ENCODE measurements at regions not wholly inside any gene's neighbourhood (a gene's known extent, or its start where the extent isn't known, plus 50 kb on each side); places are given as distances from the start of the nearest gene placed in this dataset.

DNA sequence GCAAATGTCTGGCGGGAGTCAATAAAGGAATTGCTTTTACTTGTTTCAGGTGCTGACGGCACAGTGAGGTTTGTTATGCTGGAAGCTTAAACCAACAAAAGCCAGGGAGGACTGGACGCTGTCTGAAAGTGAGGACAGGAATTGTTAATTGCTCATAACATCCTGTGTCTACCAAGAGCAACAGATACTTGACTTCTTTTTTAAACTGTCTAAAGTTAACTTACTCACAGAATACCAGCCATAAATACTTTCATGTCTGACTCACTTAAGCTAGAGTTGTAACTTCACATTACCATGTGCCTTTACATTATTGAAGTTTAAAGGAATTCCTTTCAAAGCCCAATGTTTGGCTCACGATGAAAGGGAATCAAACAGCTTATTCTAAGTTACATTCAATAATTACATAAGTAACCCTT is 252.7 kb upstream of the SHH start:
- DNase-seq (ENCODE audit: insufficient read length, low spot score) (no peak), FAIRE-seq (no peak)
- no peak for TF ChIP-seq POLR2AphosphoS5 (IDR thresholded peaks at IDR 0.05; ENCODE audit: low read depth, low read length)

DNA sequence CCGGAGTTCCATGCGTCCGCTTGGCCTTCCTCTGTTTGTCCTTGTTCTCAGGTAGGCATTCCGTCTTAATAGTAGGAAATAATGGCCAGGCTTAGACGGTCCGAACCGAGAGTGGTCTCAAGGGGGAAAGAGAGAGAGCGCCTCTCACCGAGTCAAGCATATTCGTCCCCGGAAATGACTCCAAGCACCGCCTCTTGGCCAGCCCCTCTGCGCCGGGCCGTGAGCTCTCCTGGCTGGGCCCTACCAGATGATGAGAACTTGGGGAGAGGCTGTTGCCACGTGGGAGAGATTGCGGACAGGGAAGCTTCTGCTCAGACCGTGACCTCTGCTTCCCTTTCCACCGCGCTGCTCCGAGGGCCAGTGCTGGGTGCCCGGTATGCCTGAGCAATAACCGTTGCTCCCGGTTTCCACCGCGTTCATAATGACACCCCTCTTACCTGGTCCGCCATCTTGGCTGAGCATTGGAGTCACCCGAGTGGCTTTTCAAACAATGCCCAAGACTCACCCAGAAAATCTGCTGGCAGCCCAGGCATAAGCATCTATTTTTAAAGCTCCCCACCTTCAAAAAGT is 251.1 kb upstream of the SHH start:
- FAIRE-seq (no peak), DNase-seq (ENCODE audit: insufficient read length, low spot score) (no peak)
- no peak for TF ChIP-seq SPI1 (IDR thresholded peaks at IDR 0.05; ENCODE audit: low read depth, low read length)
- no peak for TF ChIP-seq POLR2AphosphoS5 (IDR thresholded peaks at IDR 0.05; ENCODE audit: low read depth, low read length)
- TF ChIP-seq POU2F2 (IDR thresholded peaks at IDR 0.05; ENCODE audit: low read depth, low read length), result no peak
- no peak for TF ChIP-seq TAF1 (IDR thresholded peaks at IDR 0.05; ENCODE audit: low read depth, low read length)
- no peak for TF ChIP-seq PAX5 (IDR thresholded peaks at IDR 0.05; ENCODE audit: insufficient read depth, low read length, severe bottlenecking)
- no peak for TF ChIP-seq POLR2A (IDR thresholded peaks at IDR 0.05; ENCODE audit: low read depth, low read length)

DNA sequence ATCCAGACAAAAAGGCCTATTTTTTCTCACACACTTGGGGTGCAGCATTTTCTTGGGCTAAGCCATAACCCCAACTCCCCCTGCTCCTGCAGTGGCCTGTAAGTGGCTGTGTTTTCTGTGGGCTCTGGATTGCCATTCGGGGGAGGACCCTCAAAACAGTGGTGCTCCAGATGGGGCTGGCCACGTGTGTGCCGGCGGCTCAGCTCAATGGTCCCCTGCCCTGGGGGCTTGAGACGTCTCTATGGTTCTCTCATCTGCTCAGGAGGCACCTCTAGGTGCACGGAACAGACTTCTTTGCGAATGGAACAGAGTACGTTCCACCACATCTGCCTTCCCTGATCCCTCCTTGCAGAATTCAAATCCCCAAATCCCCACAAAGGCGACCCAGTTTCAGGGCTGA is 250.0 kb upstream of the SHH start:
- FAIRE-seq (no peak), DNase-seq (ENCODE audit: insufficient read length, low spot score) (no peak)
- TF ChIP-seq POLR2AphosphoS5 (IDR thresholded peaks at IDR 0.05; ENCODE audit: low read depth, low read length) (no peak), PAX5 (IDR thresholded peaks at IDR 0.05; ENCODE audit: insufficient read depth, low read length, severe bottlenecking) (no peak)

DNA sequence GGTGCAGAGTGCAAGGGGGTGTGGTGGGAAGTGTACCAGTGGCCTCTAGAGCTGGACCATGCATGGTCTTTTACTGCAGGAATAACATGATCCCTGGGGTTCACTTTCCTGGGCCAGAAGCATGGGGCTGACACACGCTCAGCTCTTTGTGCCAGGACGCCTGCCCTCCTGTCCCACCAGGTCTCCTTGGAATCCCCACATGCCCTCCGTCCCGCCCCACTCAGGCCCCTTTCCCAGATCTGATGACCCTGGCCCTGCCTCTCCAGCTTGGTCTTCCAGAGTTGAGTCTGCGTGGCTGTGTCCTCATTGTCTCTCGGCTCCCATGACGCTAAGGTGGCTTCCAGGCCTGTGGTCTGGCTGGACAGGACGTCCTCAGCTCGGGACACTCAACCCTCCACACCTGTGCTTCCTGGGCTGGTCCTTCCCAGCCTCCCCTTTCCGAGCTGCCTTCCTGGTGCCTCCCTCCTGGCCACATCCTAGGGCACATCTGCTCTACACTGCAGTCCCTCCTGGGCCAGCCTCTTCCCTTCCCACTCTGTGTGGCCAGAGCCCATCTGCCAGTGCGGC is 249.5 kb upstream of the SHH start:
- FAIRE-seq (no peak), DNase-seq (ENCODE audit: insufficient read length, low spot score) (no peak)
- TF ChIP-seq POLR2A (IDR thresholded peaks at IDR 0.05; ENCODE audit: low read depth, low read length), result no peak

DNA sequence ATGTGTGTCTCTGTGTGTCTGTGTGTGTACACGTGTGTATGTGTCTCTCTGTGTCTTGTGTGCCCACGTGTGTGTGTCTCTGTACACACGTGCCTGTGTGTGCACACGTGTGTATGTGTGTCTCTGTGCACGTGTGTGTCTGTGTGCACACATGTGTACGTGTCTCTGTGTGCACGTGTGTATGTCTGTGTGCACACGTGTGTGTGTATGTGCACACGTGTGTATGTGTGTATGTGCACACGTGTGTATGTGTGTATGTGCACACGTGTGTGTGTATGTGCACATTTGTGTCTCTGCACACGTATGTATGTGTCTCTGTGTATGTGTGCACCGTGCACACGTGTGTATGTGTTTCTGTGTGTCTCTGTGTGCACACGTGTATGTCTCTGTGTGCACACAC is 248.7 kb upstream of the SHH start:
- peak; percentile 81 for FAIRE-seq
- TF ChIP-seq POLR2A (IDR thresholded peaks at IDR 0.05; ENCODE audit: low read depth, low read length), result no peak
- TF ChIP-seq PAX5 (IDR thresholded peaks at IDR 0.05; ENCODE audit: insufficient read depth, low read length, severe bottlenecking), result no peak
- no peak for TF ChIP-seq POU2F2 (IDR thresholded peaks at IDR 0.05; ENCODE audit: low read depth, low read length)
- TF ChIP-seq SPI1 (IDR thresholded peaks at IDR 0.05; ENCODE audit: low read depth, low read length), result no peak
- no peak for TF ChIP-seq TAF1 (IDR thresholded peaks at IDR 0.05; ENCODE audit: low read depth, low read length)
- no peak for TF ChIP-seq POLR2AphosphoS5 (IDR thresholded peaks at IDR 0.05; ENCODE audit: low read depth, low read length)
- no peak for DNase-seq (ENCODE audit: insufficient read length, low spot score)

DNA sequence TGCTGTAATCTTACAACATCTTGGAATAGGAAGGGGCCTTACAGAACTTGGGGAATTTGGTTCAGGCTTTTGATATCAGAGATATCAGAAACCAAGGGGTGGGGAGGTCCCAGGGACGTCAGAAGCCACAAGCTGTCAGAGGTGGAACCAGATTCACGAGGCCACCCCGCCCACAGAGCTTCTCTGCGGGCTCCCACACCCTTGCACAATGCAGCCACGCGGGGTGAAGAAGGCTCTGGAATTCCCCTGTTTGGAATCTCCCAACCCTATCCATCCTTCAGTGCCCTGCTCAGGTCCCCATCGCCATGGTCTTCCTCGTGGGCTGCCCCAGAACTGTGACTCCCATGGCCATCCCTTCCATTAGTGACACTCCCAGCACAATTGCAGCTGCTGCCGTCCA is 247.1 kb upstream of the SHH start:
- no peak for FAIRE-seq
- TF ChIP-seq POLR2AphosphoS5 (IDR thresholded peaks at IDR 0.05; ENCODE audit: low read depth, low read length) (no peak), SPI1 (IDR thresholded peaks at IDR 0.05; ENCODE audit: low read depth, low read length) (no peak), PAX5 (IDR thresholded peaks at IDR 0.05; ENCODE audit: insufficient read depth, low read length, severe bottlenecking) (no peak), POLR2A (IDR thresholded peaks at IDR 0.05; ENCODE audit: low read depth, low read length) (no peak), POU2F2 (IDR thresholded peaks at IDR 0.05; ENCODE audit: low read depth, low read length) (no peak), TAF1 (IDR thresholded peaks at IDR 0.05; ENCODE audit: low read depth, low read length) (no peak)
- DNase-seq (ENCODE audit: insufficient read length, low spot score), result no peak

DNA sequence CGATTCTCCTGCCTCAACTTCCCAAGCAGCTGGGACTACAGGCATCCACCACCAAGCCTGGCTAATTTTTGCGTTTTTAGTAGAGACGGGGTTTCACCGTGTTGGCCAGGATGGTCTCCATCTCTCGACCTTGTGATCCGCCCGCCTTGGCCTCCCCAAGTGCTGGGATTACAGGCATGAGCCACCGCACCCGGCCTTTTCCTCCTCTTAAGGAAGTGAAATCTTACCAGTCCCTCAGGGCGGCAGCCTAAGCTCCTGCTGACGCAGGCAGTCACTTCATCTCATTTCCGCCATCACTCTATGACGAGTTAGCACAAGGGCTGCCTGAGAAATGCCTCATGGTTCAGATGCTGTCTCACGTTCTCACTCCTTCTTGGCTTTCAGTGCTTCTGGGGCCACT is 246.0 kb upstream of the SHH start:
- no peak for FAIRE-seq
- TF ChIP-seq TAF1 (IDR thresholded peaks at IDR 0.05; ENCODE audit: low read depth, low read length), result no peak
- no peak for TF ChIP-seq POU2F2 (IDR thresholded peaks at IDR 0.05; ENCODE audit: low read depth, low read length)
- TF ChIP-seq POLR2AphosphoS5 (IDR thresholded peaks at IDR 0.05; ENCODE audit: low read depth, low read length), result no peak
- no peak for DNase-seq (ENCODE audit: insufficient read length, low spot score)

DNA sequence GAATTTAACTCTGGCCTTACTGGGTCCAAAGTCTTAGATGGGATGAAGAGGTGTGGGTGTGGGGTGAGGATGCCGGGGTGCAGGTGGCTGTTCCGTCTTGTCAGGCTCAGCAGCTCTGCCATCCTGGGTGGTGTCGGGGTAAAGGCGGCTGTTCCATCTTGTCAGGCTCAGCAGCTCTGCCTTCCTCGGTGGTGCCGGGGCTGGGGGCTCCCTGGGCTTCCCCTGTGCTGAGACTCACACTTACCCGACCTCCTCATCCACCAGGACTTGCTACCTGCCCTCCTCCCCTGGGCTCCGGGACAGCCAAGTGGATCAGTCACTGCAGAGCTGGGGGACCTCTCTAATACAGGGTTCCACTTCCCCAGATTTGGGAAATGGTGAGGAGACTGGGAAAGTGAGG is 244.3 kb upstream of the SHH start:
- no peak for DNase-seq (ENCODE audit: insufficient read length, low spot score)
- FAIRE-seq, result no peak
- no peak for TF ChIP-seq POLR2A (IDR thresholded peaks at IDR 0.05; ENCODE audit: low read depth, low read length)
- TF ChIP-seq POLR2AphosphoS5 (IDR thresholded peaks at IDR 0.05; ENCODE audit: low read depth, low read length), result no peak
- no peak for TF ChIP-seq SPI1 (IDR thresholded peaks at IDR 0.05; ENCODE audit: low read depth, low read length)
- no peak for TF ChIP-seq POU2F2 (IDR thresholded peaks at IDR 0.05; ENCODE audit: low read depth, low read length)
- no peak for TF ChIP-seq TAF1 (IDR thresholded peaks at IDR 0.05; ENCODE audit: low read depth, low read length)
- TF ChIP-seq PAX5 (IDR thresholded peaks at IDR 0.05; ENCODE audit: insufficient read depth, low read length, severe bottlenecking), result no peak

DNA sequence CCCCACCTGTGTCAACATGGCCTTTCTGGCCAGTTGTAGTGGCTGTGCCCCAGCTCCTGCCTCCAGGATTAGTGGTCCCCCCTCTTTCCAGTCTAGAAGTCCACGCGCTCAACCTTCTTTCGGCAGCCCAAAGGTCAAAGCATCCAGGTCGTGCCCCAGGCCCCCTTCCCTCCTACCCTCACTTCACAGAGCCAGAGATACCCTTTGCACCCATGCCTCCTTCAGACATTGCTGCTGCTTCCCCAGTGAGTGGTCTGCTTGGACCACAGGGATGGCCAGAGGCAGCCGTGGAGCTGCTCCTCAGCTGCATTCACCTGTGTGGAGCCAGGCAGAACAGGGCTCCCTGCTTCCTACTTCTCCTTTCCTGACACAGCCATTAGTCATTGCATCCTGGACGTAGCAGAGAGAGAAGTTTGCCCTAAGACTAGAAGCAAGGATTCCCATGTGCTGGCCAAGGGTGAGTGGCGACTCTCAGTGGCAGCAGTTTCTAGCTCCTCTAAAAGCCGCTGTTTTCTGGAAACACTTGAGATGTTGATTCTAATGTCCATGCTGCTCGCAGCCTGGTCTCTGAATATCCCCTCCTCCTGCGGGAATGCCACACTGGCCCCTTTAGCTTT is 243.1 kb upstream of the SHH start:
- FAIRE-seq, result no peak
- DNase-seq (ENCODE audit: insufficient read length, low spot score), result no peak
- TF ChIP-seq PAX5 (IDR thresholded peaks at IDR 0.05; ENCODE audit: insufficient read depth, low read length, severe bottlenecking) (no peak), TAF1 (IDR thresholded peaks at IDR 0.05; ENCODE audit: low read depth, low read length) (no peak), POLR2AphosphoS5 (IDR thresholded peaks at IDR 0.05; ENCODE audit: low read depth, low read length) (no peak), SPI1 (IDR thresholded peaks at IDR 0.05; ENCODE audit: low read depth, low read length) (no peak), POLR2A (IDR thresholded peaks at IDR 0.05; ENCODE audit: low read depth, low read length) (no peak), POU2F2 (IDR thresholded peaks at IDR 0.05; ENCODE audit: low read depth, low read length) (no peak)

DNA sequence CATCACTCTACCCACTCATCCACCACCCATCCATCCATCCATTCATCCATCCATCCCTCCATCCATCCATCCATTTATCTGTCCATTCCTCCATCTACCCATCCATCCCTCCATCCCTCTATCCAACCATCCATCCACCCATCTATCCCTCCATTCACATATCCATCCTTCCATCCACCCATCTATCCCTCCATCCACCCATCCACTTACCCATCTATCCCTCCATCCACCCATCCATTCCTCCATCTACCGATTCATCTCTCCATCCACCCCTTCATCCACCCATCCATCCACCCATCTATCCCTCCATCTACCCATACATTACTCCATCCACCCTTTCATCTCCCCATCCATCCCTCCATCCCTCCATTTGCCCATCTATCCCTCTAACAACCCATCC is 239.6 kb upstream of the SHH start:
- DNase-seq (ENCODE audit: insufficient read length, low spot score), result no peak
- FAIRE-seq, result no peak
- TF ChIP-seq POLR2AphosphoS5 (IDR thresholded peaks at IDR 0.05; ENCODE audit: low read depth, low read length), result no peak
- no peak for TF ChIP-seq PAX5 (IDR thresholded peaks at IDR 0.05; ENCODE audit: insufficient read depth, low read length, severe bottlenecking)
- TF ChIP-seq POU2F2 (IDR thresholded peaks at IDR 0.05; ENCODE audit: low read depth, low read length), result no peak
- TF ChIP-seq SPI1 (IDR thresholded peaks at IDR 0.05; ENCODE audit: low read depth, low read length), result no peak
- TF ChIP-seq TAF1 (IDR thresholded peaks at IDR 0.05; ENCODE audit: low read depth, low read length), result no peak
- TF ChIP-seq POLR2A (IDR thresholded peaks at IDR 0.05; ENCODE audit: low read depth, low read length), result no peak
